H9 (cell line): ENCODE measurements at regions not wholly inside any gene's neighbourhood (a gene's known extent, or its start where the extent isn't known, plus 50 kb on each side); places are given as distances from the start of the nearest gene placed in this dataset.

Source experiments
- DNase-seq: peaks from one replicate; pipeline ENCODE4 v3.0.0-alpha.2; 2017
- H2AFZ ChIP-seq: one replicate; pipeline ENCODE4 v1.6.1; 2013; ENCODE audit warnings: mild to moderate bottlenecking, low read length, control low read depth, moderate library complexity
- H2AK5ac ChIP-seq: 2 replicates; pipeline ENCODE4 v1.6.1; 2013; ENCODE audit warnings: low read length, control low read depth, mixed read lengths; ENCODE audit not compliant: insufficient read length
- H2BK120ac ChIP-seq: one replicate; pipeline ENCODE4 v1.6.1; 2013; ENCODE audit warnings: low read depth, mild to moderate bottlenecking, low read length, control low read depth, inconsistent platforms; ENCODE audit not compliant: poor library complexity, severe bottlenecking
- H2BK12ac ChIP-seq: 2 replicates; pipeline ENCODE4 v1.6.1; 2013; ENCODE audit warnings: low read length, control low read depth, mixed read lengths, low read depth; ENCODE audit not compliant: insufficient read length
- H2BK15ac ChIP-seq: 2 replicates; pipeline ENCODE4 v1.6.1; 2013; ENCODE audit warnings: low read depth, low read length, control low read depth
- H2BK20ac ChIP-seq: one replicate; pipeline ENCODE4 v1.6.1; 2013; ENCODE audit warnings: low read depth, mild to moderate bottlenecking, low read length, control low read depth, inconsistent platforms; ENCODE audit not compliant: poor library complexity, severe bottlenecking
- H2BK5ac ChIP-seq: 2 replicates; pipeline ENCODE4 v1.6.1; 2013; ENCODE audit warnings: low read length, control low read depth, mixed read lengths; ENCODE audit not compliant: insufficient read length
- H3K14ac ChIP-seq: 2 replicates; pipeline ENCODE4 v1.6.1; 2013; ENCODE audit warnings: low read length, control low read depth; ENCODE audit not compliant: insufficient read depth
- H3K18ac ChIP-seq: 2 replicates; pipeline ENCODE4 v1.6.1; 2013; ENCODE audit warnings: low read depth, mild to moderate bottlenecking, mixed read lengths, low read length, control low read depth; ENCODE audit not compliant: insufficient read length
- H3K23ac ChIP-seq: 2 replicates; pipeline ENCODE4 v1.6.1; 2013; ENCODE audit warnings: low read length, control low read depth, mixed read lengths, low read depth; ENCODE audit not compliant: insufficient read length
- H3K23me2 ChIP-seq: 2 replicates; pipeline ENCODE4 v1.6.1; 2013; ENCODE audit warnings: low read depth, mild to moderate bottlenecking, mixed read lengths, low read length, control low read depth; ENCODE audit not compliant: insufficient read length, poor library complexity, severe bottlenecking
- H3K27ac ChIP-seq: 2 replicates; pipeline ENCODE4 v1.5.1; 2013; ENCODE audit warnings: low read length, control low read depth, mixed read lengths, low read depth; ENCODE audit not compliant: insufficient read length
- H3K27me3 ChIP-seq: 2 replicates; pipeline ENCODE4 v1.6.1; 2013; ENCODE audit warnings: low read length, control low read depth, inconsistent platforms; ENCODE audit not compliant: insufficient read depth
- H3K4ac ChIP-seq: 2 replicates; pipeline ENCODE4 v1.6.1; 2013; ENCODE audit warnings: low read depth, mild to moderate bottlenecking, control low read depth, inconsistent platforms, low read length, moderate library complexity
- H3K4me1 ChIP-seq: 2 replicates; pipeline ENCODE4 v1.6.1; 2013; ENCODE audit warnings: low read length, control low read depth, inconsistent platforms; ENCODE audit not compliant: insufficient read depth
- H3K4me2 ChIP-seq: 2 replicates; pipeline ENCODE4 v1.6.1; 2013; ENCODE audit warnings: low read length, control low read depth, mixed read lengths; ENCODE audit not compliant: insufficient read length, insufficient read depth
- H3K56ac ChIP-seq: 2 replicates; pipeline ENCODE4 v1.6.1; 2013; ENCODE audit warnings: low read depth, mild to moderate bottlenecking, mixed read lengths, low read length, control low read depth; ENCODE audit not compliant: insufficient read length
- H3K79me1 ChIP-seq: 2 replicates; pipeline ENCODE4 v1.6.1; 2013; ENCODE audit warnings: low read depth, mild to moderate bottlenecking, moderate library complexity, low read length, control low read depth, inconsistent platforms; ENCODE audit not compliant: insufficient read depth, poor library complexity, severe bottlenecking
- H3K79me2 ChIP-seq: 2 replicates; pipeline ENCODE4 v1.6.1; 2013; ENCODE audit warnings: low read length, control low read depth, inconsistent platforms; ENCODE audit not compliant: insufficient read depth
- H3K9ac ChIP-seq: 2 replicates; pipeline ENCODE4 v1.6.1; 2013; ENCODE audit warnings: low read length, control low read depth, mixed read lengths; ENCODE audit not compliant: insufficient read length; ENCODE audit errors: extremely low read depth
- H3K9me3 ChIP-seq: one replicate; pipeline ENCODE4 v1.6.1; 2013; ENCODE audit warnings: low read depth, low read length, inconsistent platforms; ENCODE audit not compliant: control insufficient read depth
- H3T11ph ChIP-seq: one replicate; pipeline ENCODE4 v1.6.1; 2013; ENCODE audit warnings: mild to moderate bottlenecking, low read length, control low read depth, inconsistent platforms
- H4K20me1 ChIP-seq: one replicate; pipeline ENCODE4 v1.6.1; 2013; ENCODE audit not compliant: control insufficient read depth, insufficient read length, insufficient read depth
- H4K5ac ChIP-seq: 2 replicates; pipeline ENCODE4 v1.6.1; 2013; ENCODE audit warnings: low read depth, mild to moderate bottlenecking, mixed read lengths, low read length, control low read depth; ENCODE audit not compliant: insufficient read length
- H4K8ac ChIP-seq: replicated peaks from 2 replicates; pipeline ENCODE4 v1.6.1; 2013; ENCODE audit warnings: low read length, control low read depth, mixed read lengths, low read depth; ENCODE audit not compliant: insufficient read length
- H4K91ac ChIP-seq: 2 replicates; pipeline ENCODE4 v1.6.1; 2013; ENCODE audit warnings: low read depth, mild to moderate bottlenecking, moderate library complexity, mixed read lengths, low read length, control low read depth; ENCODE audit not compliant: insufficient read length
- H3K27ac Mint-ChIP-seq, 3 experiments: 2 replicates in 2 of 3; 3 replicates in 1 of 3; pipeline ENCODE4 v1.8.0; 2020 to 2021; ENCODE audit warnings: mixed read lengths in 3 of 3, mild to moderate bottlenecking in 1 of 3, moderate library complexity in 1 of 3
- H3K27me3 Mint-ChIP-seq: 2 replicates; pipeline ENCODE4 v1.8.0; 2021; ENCODE audit warnings: low read depth, mild to moderate bottlenecking, moderate library complexity, mixed read lengths
- H3K36me3 Mint-ChIP-seq, 3 experiments: 2 replicates in 2 of 3; 3 replicates in 1 of 3; pipeline ENCODE4 v1.8.0; 2020 to 2021; ENCODE audit warnings: low read depth in 3 of 3, mixed read lengths in 3 of 3; ENCODE audit not compliant: insufficient read depth in 1 of 3
- H3K4me1 Mint-ChIP-seq, 2 experiments: 2 replicates each; pipeline ENCODE4 v1.8.0; 2020; ENCODE audit warnings: mixed read lengths in 2 of 2
- H3K4me3 Mint-ChIP-seq, 2 experiments: 2 replicates in 1 of 2; 3 replicates in 1 of 2; pipeline ENCODE4 v1.8.0; 2020 to 2021; ENCODE audit warnings: mild to moderate bottlenecking in 2 of 2, mixed read lengths in 2 of 2, moderate library complexity in 1 of 2
- H3K9me3 Mint-ChIP-seq, 2 experiments: 2 replicates in 1 of 2; 3 replicates in 1 of 2; pipeline ENCODE4 v1.8.0; 2020; ENCODE audit warnings: mild to moderate bottlenecking in 2 of 2, mixed read lengths in 2 of 2, moderate library complexity in 1 of 2
- WGBS: extraction: QIAGEN DNeasy Blood & Tissue Kit; methylation state at CpG from one replicate; pipeline ENCODE4 v1.1.7; 2013; ENCODE audit warnings: missing lambda C conversion rate, low lambda C conversion rate, mixed read lengths; ENCODE audit not compliant: insufficient read length; ENCODE audit errors: extremely low coverage; 5-methylcytosine and 5-hydroxymethylcytosine counted together
- TF ChIP-seq, protein P1 (sequence below): fragments of 200-600 bp; sonication (generic); conservative IDR thresholded peaks from 3 replicates; pipeline ENCODE4 v1.8.0; 2021; ENCODE audit warnings: antibody characterized with exemption, mild to moderate bottlenecking

DNA sequence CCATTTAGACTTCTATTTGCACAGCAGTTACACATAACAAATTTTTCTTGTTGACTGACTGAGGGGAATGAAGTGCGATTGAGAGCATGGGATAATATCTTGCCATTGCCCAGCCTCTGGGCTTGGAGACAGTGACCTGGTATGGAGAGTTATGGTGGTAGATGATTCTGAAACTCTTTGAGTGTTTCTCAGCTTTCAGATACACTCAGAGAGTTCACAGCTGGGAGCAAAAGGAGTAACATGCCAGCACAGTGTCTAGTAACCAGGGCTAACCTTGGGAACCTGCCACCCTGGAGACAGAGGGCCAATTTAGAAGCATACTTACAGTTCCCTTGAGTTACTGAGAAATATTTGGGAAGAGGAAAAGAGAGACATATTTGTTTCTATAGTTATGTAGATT, 1099.3 kb upstream of the CELF4 start:
- Histone ChIP-seq H4K20me1 (no peaks in the 10 kb centered on the region), H3K27me3 (no peaks in the 10 kb centered on the region), H3K18ac (no peak overlapping the region), H3T11ph (no peak overlapping the region), H3K4me1 (no peaks in the 10 kb centered on the region), H2AFZ (no peak overlapping the region), H3K9me3 (no peaks in the 10 kb centered on the region), H3K23me2 (no peaks in the 10 kb centered on the region), H3K27ac (no peak overlapping the region), H2BK5ac (no peak overlapping the region), H3K4ac (no peak overlapping the region), H2AK5ac (no peak overlapping the region), H4K5ac (no peak overlapping the region), H3K23ac (no peak overlapping the region), H3K79me2 (no peaks in the 10 kb centered on the region), H3K79me1 (no peaks in the 10 kb centered on the region), H2BK12ac (no peak overlapping the region), H3K56ac (no peak overlapping the region), H4K8ac (no peak overlapping the region), H3K14ac (no peak overlapping the region), H4K91ac (no peak overlapping the region), H3K4me2 (no peak overlapping the region), H2BK20ac (no peak overlapping the region), H3K9ac (no peak overlapping the region), H2BK120ac (no peak overlapping the region), H2BK15ac (no peak overlapping the region)
- no peaks in the 10 kb centered on the region for H3K27me3 Mint-ChIP-seq
- DNase-seq = no peak
- H3K4me1 Mint-ChIP-seq = no peaks in the 10 kb centered on the region
- peaks cover 0 to 7% (median 0%) of the 10 kb centered on the region in 3 experiments; a peak in 2 of 7 replicates for H3K36me3 Mint-ChIP-seq
- H3K9me3 Mint-ChIP-seq = no peaks in the 10 kb centered on the region
- WGBS = no CpG with 5 or more reads among the region's 1 CpG
- no peak overlapping the region for H3K4me3 Mint-ChIP-seq
- TF ChIP-seq, protein P1, sequence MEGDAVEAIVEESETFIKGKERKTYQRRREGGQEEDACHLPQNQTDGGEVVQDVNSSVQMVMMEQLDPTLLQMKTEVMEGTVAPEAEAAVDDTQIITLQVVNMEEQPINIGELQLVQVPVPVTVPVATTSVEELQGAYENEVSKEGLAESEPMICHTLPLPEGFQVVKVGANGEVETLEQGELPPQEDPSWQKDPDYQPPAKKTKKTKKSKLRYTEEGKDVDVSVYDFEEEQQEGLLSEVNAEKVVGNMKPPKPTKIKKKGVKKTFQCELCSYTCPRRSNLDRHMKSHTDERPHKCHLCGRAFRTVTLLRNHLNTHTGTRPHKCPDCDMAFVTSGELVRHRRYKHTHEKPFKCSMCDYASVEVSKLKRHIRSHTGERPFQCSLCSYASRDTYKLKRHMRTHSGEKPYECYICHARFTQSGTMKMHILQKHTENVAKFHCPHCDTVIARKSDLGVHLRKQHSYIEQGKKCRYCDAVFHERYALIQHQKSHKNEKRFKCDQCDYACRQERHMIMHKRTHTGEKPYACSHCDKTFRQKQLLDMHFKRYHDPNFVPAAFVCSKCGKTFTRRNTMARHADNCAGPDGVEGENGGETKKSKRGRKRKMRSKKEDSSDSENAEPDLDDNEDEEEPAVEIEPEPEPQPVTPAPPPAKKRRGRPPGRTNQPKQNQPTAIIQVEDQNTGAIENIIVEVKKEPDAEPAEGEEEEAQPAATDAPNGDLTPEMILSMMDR = no peak
- H3K27ac Mint-ChIP-seq = no peak overlapping the region; a peak in 1 of 7 replicates
